CMK (cell line): ENCODE measurements at regions not wholly inside any gene's neighbourhood (a gene's known extent, or its start where the extent isn't known, plus 50 kb on each side); places are given as distances from the start of the nearest gene placed in this dataset.
"Not testable (repeated sequence)": the region's sequence is repeated elsewhere in the genome, so short reads cannot be mapped to it uniquely, and the experiment has no call there.

Source experiments
- DNase-seq: peaks from one replicate; pipeline ENCODE4 v3.0.0-alpha.2; 2010; ENCODE audit warnings: low read depth

- no peak for DNase-seq
Measured at GRCh38 chr11:29623144-29623722, 393.6 kb downstream of the KCNA4 start.

- no peak for DNase-seq
Measured at GRCh38 chr11:29616611-29617010, 400.2 kb downstream of the KCNA4 start.

DNA sequence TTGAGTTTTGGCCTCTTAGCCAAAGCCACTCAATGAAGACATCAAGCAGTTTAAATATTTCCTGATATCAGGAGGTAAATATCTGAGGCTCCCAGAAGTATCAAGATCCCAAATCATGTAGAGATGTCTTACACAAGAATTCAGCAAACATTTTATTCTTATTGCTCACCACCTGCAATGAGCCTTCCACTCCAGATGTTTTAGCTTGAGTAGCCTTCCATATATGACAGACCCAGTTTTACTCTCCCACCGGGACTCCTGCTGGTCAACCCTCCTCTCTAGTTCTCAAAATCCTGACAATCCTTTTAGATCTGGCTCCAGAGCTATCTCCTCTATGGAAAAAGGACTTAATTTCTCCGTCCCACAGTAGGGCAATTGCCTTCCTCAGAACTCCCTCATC is 404.4 kb downstream of the KCNA4 start:
- DNase-seq, result no peak

DNA sequence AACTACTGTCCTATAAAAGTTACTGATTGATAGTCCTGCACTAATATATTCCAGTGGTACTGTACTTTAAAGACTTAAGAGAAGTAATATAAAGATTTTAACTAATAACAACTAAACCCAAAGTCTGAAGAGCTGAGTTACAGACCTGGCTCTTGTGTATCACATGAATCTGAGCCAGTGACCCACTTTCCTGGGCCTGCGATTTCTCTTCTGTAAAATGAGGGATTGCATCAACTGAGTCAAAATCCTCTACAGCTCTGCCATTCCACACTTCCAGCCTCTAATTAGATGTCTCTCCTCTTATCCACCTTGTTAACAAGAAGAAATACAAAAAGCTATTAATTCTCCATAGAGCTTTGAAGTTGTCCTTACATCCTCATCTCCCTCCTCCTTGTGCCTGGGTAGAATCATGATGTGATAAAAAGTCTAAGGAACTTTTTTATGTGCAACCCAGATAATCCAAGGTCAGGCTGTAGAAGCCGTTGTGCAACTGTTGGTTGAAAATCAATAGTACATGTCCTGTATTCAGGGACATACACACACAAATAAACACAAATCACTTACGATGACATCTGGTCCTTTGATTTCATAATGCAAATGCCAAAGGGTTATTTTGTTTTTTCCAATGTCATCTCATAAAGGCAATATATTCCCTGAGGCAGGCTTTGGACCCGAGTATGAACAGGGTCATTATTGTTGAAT is 410.3 kb downstream of the KCNA4 start:
- DNase-seq, result no peak

GRCh38 chr11:29600151-29600575 is 416.7 kb downstream of the KCNA4 start:
- DNase-seq, result not testable (repeated sequence)

DNA sequence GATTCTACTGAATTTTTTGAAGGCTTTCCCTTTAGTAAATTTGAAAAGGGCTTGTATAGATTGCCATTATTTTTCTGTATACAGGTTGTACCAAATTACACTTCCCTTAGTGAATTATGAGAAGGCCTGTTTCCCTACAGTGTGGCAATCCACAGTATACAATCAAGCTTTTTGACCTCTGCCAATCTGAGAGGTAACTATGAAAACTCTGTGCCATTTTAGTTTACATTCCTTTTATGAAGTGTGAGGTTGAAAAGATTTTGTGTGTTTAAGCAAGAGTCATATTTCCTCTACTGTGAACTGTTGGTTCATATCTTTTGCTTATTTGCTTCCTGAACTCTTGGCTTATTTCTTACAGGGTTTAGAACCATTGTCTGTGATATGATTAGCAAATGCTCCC is 432.5 kb downstream of the KCNA4 start:
- no peak for DNase-seq

- DNase-seq, result no peak
Measured at GRCh38 chr11:29578806-29579205, 438.0 kb downstream of the KCNA4 start.

- DNase-seq, result no peak
Measured at GRCh38 chr11:29564486-29564885, 452.3 kb downstream of the KCNA4 start.

DNA sequence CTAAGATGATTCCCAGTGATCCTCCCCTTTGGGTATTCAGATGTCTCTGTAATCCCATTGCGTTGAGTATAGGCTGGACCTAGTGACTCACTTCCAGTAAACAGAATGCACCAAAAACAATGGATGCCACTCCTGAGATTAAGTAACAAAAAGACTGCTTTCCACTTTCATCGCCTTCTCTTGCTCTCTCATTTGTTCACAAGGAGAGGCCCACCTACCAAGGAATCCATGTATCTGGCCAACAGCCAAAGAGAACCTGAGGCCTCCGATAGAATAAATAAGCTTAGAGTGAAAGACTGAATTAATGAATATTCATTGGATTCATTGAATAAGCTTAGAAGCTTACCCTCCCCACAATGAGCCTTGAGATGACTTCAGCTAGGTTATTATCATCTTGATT is 454.6 kb downstream of the KCNA4 start:
- DNase-seq, result no peak

GRCh38 chr11:29553990-29554389 is 462.8 kb downstream of the KCNA4 start:
- DNase-seq, result no peak

GRCh38 chr11:29538339-29539036 is 478.3 kb downstream of the KCNA4 start:
- DNase-seq, result no peak

DNA sequence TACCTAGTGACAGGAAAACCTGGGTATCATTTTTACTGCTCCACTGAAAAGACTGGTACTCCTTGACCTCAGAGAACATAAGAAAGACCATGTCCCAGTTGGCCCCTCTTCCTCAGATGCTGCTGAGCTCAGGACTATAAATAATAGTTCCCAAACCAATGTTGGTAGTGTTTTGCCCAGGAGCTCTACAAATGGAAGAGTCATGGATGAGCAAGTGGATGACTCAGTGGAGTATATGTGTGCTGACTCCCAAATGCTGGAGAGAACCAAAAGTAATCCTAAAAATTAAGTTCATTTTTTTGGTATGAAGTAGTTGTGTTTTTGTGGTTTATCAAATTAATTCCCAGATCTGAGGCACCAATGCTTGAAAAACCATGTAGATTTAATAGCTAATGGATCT is 482.0 kb downstream of the KCNA4 start:
- DNase-seq, result no peak

DNA sequence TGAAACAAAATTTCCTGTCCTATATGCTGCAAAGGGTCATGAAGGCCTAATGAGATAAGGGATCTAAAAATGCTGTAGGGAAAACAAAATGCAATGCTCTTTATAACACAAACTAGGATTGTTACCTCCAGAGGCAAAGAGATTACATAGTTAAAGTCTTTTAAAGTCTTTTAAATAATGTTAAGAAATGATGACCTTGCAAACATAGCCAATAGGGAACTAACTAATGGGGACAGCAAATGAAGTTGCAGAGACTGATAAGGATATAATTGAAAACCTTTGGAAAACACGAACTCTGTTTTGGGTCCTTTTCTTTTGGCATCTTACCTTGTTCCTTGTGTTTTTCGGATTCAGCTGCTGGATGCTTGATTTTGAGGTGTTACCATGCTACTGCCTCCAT is 485.9 kb downstream of the KCNA4 start:
- DNase-seq, result no peak

DNA sequence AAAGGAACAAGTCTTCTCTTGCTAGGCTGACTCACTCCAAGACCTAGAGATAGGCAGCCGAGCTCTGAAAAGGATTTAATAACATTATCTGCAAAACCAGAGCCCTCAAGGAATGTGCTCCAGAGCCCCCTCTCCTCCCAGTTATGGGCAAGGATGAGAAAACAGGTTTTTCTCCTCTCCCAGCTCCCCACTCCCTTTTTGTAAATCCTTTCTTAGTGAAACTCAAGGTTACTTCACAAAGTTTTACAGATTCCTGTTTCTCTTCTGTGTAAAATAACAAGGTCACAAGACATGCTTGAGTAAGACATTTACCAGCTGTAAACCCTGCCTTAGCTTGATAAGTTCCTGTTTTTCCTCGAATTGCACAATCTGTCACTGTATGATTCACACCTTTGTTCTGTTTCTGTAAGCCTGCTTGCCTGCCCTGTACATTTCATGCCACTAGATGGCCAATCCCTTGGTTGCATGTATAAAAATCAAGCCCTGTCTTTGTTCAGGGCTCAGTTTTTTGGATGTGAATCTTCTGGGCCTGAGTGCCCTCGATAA is 489.4 kb downstream of the KCNA4 start:
- DNase-seq, result no peak

DNA sequence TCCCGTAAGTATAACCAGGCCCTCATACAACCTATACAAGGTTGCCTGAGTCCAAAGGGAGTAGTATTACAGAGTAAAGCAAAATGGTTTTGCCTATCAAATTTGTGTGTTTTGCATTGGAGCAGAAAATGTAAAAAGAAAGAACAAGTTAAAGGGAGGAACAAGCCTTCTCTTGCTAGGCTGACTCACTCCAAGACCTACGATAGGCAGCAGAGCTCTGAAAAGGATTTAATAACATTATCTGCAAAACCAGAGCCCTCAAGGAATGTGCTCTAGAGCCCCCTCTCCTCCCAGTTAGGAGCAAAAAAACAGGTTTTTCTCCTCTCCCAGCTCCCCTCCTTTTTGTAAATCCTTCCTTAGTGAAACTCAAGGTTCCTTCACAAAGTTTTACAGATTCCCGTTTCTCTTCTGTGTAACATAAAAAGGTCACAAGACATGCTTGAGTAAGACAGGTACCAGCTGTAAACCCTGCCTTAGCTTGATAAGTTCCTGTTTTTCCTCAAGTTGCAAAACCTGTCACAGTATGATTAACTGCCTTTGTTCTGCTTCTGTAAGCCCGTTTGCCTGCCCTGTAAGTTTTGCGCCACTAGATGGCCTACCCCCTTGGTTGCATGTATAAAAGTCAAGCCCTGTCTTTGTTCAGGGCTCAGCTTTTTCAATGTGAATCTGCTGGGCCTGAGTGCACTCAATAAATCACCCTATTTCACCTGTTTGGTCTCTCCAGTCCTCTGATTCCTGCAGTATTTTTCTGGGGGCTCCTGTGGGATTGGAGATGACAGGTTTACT is 498.2 kb downstream of the KCNA4 start:
- DNase-seq, result no peak

DNA sequence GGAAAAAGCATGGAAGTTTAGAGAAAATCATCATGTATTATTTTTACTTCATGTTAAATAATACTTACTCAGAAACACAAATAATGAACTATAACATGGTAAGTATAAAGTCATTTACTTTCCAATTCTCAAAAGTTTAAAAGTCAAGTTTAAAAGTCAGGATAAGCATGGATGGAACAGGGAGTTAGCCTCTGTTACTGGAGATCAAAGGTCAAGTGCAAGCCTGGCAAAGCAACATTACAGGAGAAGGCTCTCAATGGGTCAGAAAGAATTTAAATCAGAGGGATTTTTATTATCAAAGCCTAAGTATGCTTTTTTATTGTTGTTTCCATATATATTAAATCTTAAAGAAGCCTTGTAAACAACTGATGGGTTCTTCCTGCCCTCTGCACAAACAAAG is 505.4 kb downstream of the KCNA4 start:
- no peak for DNase-seq

GRCh38 chr11:29507376-29507775 is 509.5 kb downstream of the KCNA4 start:
- no peak for DNase-seq

DNA sequence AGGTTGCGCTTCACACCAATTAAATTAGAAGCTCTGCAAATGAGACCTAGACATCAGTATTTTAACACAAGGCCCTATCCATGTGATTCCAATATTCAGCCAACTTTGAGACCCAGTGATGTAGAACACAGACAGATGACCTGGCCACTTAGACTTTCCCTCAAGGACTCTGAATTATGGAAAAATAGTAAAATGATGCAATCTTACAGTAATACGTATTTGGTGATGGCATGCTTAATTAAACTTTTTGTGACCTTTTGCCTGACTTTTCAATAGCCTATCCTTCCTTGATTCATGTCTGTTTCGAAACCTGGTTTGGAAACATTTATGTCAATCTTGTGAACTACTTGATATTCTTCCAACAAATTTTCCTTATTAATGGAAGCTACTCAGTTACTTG is 521.2 kb downstream of the KCNA4 start:
- no peak for DNase-seq

DNA sequence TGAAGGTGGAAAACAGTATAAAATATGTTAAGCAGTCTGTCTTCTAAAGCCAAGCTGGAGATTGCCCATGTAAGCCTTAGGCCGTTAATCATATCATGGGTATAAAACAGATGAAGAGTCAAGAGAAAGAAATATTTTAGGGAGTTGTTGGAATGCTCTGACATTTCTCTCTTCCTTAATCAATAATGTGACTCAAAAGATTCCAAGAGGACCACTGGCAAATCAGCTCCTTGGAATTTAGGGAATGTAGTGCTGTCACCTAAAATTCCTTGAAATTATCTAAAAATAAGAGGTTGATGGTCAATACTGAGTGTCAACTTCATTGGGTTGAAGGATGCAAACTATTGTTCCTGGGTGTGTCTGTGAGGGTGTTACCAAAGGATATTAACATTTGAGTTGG is 525.9 kb downstream of the KCNA4 start:
- DNase-seq, result no peak

GRCh38 chr11:29486301-29486700 is 530.5 kb downstream of the KCNA4 start:
- DNase-seq, result no peak

GRCh38 chr11:29485641-29486040 is 531.2 kb downstream of the KCNA4 start:
- no peak for DNase-seq

DNA sequence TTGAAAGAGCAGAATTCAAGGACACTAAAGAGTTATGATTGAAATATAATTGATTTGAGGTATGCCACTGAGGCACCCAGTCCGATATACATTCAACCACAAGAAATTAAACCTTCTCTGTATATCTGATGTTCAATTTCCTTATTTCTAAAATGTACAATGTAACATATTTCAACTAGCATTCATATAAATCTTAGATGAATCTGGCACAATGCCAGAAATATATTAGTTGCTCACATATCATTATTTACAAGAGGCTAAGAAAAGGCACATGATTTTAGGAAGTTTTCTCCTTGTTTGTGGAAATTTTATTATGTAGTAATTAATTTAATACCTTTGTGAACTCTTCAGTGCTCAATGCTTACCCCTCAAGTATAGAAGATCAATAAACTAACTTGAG is 532.3 kb downstream of the KCNA4 start:
- DNase-seq, result no peak
